Uterus (tissue), 2 donors: ENCODE measurements at regions not wholly inside any gene's neighbourhood (a gene's known extent, or its start where the extent isn't known, plus 50 kb on each side); places are given as distances from the start of the nearest gene placed in this dataset.

Source experiments
- CTCF ChIP-seq, 4 experiments: fragments of 200-600 bp in 2 of 4; fragments of 450-650 bp in 2 of 4; sonication (generic) in 2 of 4; IDR thresholded peaks; one replicate each; pipeline ENCODE4 v1.5.1; 2016 to 2019; ENCODE audit warnings: antibody characterized with exemption in 4 of 4, mild to moderate bottlenecking in 2 of 4, moderate library complexity in 1 of 4
- POLR2A ChIP-seq, 2 donors: fragments of 450-650 bp; IDR thresholded peaks; one replicate each; pipeline ENCODE4 v1.6.1; 2016; ENCODE audit warnings: antibody characterized with exemption in 2 of 2, mild to moderate bottlenecking in 1 of 2, moderate library complexity in 1 of 2

- TF ChIP-seq CTCF (IDR thresholded peaks at IDR 0.05), result no peak
- TF ChIP-seq POLR2A (IDR thresholded peaks at IDR 0.05), result no peak
Observed at GRCh38 chr6:21780679-21781078, 187.1 kb downstream of the SOX4 start.
